ENCODE measurements at regions not wholly inside any gene's neighbourhood (a gene's known extent, or its start where the extent isn't known, plus 50 kb on each side); places are given as distances from the start of the nearest gene placed in this dataset.

- Histone ChIP-seq H3K4me2 (peak overlapping the region; percentile 42; the same call in 1 of the 2 replicates), H4K20me1 (ENCODE audit: insufficient read depth) (no peaks in the 10 kb centered on the region), H2AFZ (ENCODE audit: low read depth) (peak overlapping the region; percentile 19; the same call in 1 of the 2 replicates), H3K4me1 (ENCODE audit: low read depth, poor library complexity, severe bottlenecking) (peaks cover 25% of the 10 kb centered on the region), H3K27ac (peak overlapping the region; percentile 49; the same call in 1 of the 2 replicates), H3K27me3 (ENCODE audit: insufficient read depth, low read depth) (no peaks in the 10 kb centered on the region), H3K36me3 (ENCODE audit: insufficient read depth) (no peaks in the 10 kb centered on the region), H3K4me3 (IDR thresholded peaks at IDR 0.05; ENCODE audit: insufficient read depth, low read depth, low read length) (no peak overlapping the region), H3K9ac (no peak overlapping the region), H3K79me2 (ENCODE audit: insufficient read depth, low read depth) (no peaks in the 10 kb centered on the region)
- no peak for TF ChIP-seq CTCF (conservative IDR thresholded peaks at IDR 0.05; ENCODE audit: low read depth, low read length)
Measured at GRCh38 chr3:175895731-175896130, 1036.6 kb downstream of the NAALADL2 start.

GRCh38 chr3:175893566-175893965, 1034.4 kb downstream of the NAALADL2 start:
- no peak for TF ChIP-seq CTCF (conservative IDR thresholded peaks at IDR 0.05; ENCODE audit: low read depth, low read length)
- H3K4me3 ChIP-seq (IDR thresholded peaks at IDR 0.05; ENCODE audit: insufficient read depth, low read depth, low read length), result no peak overlapping the region
- H3K9ac ChIP-seq, result no peak overlapping the region
- H3K4me1 ChIP-seq (ENCODE audit: low read depth, poor library complexity, severe bottlenecking), result peaks cover 25% of the 10 kb centered on the region
- H3K36me3 ChIP-seq (ENCODE audit: insufficient read depth), result no peaks in the 10 kb centered on the region
- H3K27ac ChIP-seq, result no peak overlapping the region
- H4K20me1 ChIP-seq (ENCODE audit: insufficient read depth), result no peaks in the 10 kb centered on the region
- no peak overlapping the region for H2AFZ ChIP-seq (ENCODE audit: low read depth)
- no peaks in the 10 kb centered on the region for H3K79me2 ChIP-seq (ENCODE audit: insufficient read depth, low read depth)
- no peak overlapping the region for H3K4me2 ChIP-seq
- no peaks in the 10 kb centered on the region for H3K27me3 ChIP-seq (ENCODE audit: insufficient read depth, low read depth)

DNA sequence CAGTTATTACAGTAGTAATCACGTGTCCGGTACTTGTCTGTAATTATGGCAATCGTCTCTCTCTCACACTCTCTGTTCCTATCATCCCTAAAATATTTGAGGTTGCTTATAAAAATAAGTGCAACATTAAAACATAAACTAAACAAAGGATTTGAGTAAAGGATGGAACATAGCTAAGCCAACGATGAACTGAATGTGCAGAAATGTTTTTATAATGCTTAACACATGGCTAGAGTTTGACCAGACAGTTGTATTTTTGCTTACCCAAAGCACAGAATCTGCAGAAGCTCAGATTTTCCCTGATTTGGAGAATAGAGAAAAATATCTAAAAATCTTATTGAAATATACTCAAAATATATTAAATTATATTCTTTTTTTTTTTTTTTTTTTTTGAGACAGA, 1030.9 kb downstream of the NAALADL2 start:
- Histone ChIP-seq H3K79me2 (ENCODE audit: insufficient read depth, low read depth) (no peaks in the 10 kb centered on the region), H3K27ac (no peak overlapping the region), H3K27me3 (ENCODE audit: insufficient read depth, low read depth) (no peaks in the 10 kb centered on the region), H3K4me1 (ENCODE audit: low read depth, poor library complexity, severe bottlenecking) (no peaks in the 10 kb centered on the region), H2AFZ (ENCODE audit: low read depth) (no peak overlapping the region), H4K20me1 (ENCODE audit: insufficient read depth) (no peaks in the 10 kb centered on the region), H3K36me3 (ENCODE audit: insufficient read depth) (no peaks in the 10 kb centered on the region), H3K4me2 (no peak overlapping the region), H3K4me3 (IDR thresholded peaks at IDR 0.05; ENCODE audit: insufficient read depth, low read depth, low read length) (no peak overlapping the region), H3K9ac (no peak overlapping the region)
- TF ChIP-seq CTCF (conservative IDR thresholded peaks at IDR 0.05; ENCODE audit: low read depth, low read length), result no peak

DNA sequence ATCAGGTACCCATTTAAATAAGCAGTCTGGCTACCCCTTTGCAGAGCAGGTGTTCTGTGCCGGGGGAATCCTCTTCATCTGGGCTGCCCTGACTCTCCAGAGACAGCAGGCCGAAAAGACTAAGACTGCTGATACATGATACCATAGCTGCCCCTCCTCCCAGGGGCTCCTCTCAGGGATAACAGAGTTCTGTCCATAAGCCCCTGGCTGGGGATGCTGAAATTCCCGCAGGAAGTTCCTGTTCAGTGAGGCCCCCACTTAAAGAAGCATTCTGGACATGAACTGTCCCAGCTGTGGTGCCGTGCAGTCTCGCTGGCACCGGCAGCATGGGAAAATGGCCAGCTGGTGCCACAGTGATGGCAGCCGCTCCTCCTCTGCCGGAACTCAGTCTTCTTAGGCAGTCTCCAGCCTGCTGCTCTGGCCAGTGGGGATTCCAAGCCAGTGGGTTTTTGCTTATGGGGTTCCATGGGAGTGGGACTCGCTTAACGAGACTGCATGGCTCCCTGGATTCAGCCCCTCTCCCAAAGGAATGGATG, 1026.2 kb downstream of the NAALADL2 start:
- no peaks in the 10 kb centered on the region for H3K4me1 ChIP-seq (ENCODE audit: low read depth, poor library complexity, severe bottlenecking)
- no peak overlapping the region for H3K27ac ChIP-seq
- no peak overlapping the region for H3K9ac ChIP-seq
- no peak overlapping the region for H3K4me2 ChIP-seq
- H3K36me3 ChIP-seq (ENCODE audit: insufficient read depth), result no peaks in the 10 kb centered on the region
- H4K20me1 ChIP-seq (ENCODE audit: insufficient read depth), result no peaks in the 10 kb centered on the region
- H3K27me3 ChIP-seq (ENCODE audit: insufficient read depth, low read depth), result no peaks in the 10 kb centered on the region
- no peaks in the 10 kb centered on the region for H3K79me2 ChIP-seq (ENCODE audit: insufficient read depth, low read depth)
- no peak overlapping the region for H3K4me3 ChIP-seq (IDR thresholded peaks at IDR 0.05; ENCODE audit: insufficient read depth, low read depth, low read length)
- no peak overlapping the region for H2AFZ ChIP-seq (ENCODE audit: low read depth)
- no peak for TF ChIP-seq CTCF (conservative IDR thresholded peaks at IDR 0.05; ENCODE audit: low read depth, low read length)

Data from KMS-11 (cell line).